Effector memory CD4-positive, alpha-beta T cell (primary cell): ENCODE measurements at regions not wholly inside any gene's neighbourhood (a gene's known extent, or its start where the extent isn't known, plus 50 kb on each side); places are given as distances from the start of the nearest gene placed in this dataset.
"Not testable (repeated sequence)": the region's sequence is repeated elsewhere in the genome, so short reads cannot be mapped to it uniquely, and the experiment has no call there.

Source experiments
- DNase-seq, 3 donors: peaks; one replicate each; pipeline ENCODE4 v3.0.0-alpha.2; 2020
- H3K27ac ChIP-seq: 2 replicates; pipeline ENCODE4 v1.7.0; 2013; ENCODE audit warnings: mild to moderate bottlenecking, low read length, moderate library complexity; ENCODE audit not compliant: insufficient read depth, poor library complexity, severe bottlenecking
- H3K27me3 ChIP-seq: replicated peaks from 2 replicates; pipeline ENCODE4 v1.7.0; 2013; ENCODE audit warnings: mild to moderate bottlenecking, low read length; ENCODE audit not compliant: insufficient read depth, control insufficient read depth, poor library complexity, severe bottlenecking
- H3K36me3 ChIP-seq: 2 replicates; pipeline ENCODE4 v1.7.0; 2013; ENCODE audit warnings: mild to moderate bottlenecking, low read length, moderate library complexity; ENCODE audit not compliant: control insufficient read depth, insufficient read depth
- H3K4me1 ChIP-seq: 2 replicates; pipeline ENCODE4 v1.7.0; 2013; ENCODE audit warnings: low read length, mild to moderate bottlenecking; ENCODE audit not compliant: control insufficient read depth, insufficient read depth, poor library complexity, severe bottlenecking
- H3K4me3 ChIP-seq: 2 replicates; pipeline ENCODE4 v1.7.0; 2013; ENCODE audit warnings: low read length, low read depth, mild to moderate bottlenecking; ENCODE audit not compliant: insufficient read depth, poor library complexity, severe bottlenecking
- H3K9me3 ChIP-seq: 2 replicates; pipeline ENCODE4 v1.7.0; 2013; ENCODE audit warnings: mild to moderate bottlenecking, low read length, moderate library complexity; ENCODE audit not compliant: control insufficient read depth

GRCh38 chr2:87536427-87536826 is 211.5 kb upstream of the PLGLB2 start:
- H3K9me3 ChIP-seq, H3K27me3 ChIP-seq, H3K36me3 ChIP-seq, H3K4me3 ChIP-seq, H3K27ac ChIP-seq, H3K4me1 ChIP-seq, DNase-seq: not testable (repeated sequence)

DNA sequence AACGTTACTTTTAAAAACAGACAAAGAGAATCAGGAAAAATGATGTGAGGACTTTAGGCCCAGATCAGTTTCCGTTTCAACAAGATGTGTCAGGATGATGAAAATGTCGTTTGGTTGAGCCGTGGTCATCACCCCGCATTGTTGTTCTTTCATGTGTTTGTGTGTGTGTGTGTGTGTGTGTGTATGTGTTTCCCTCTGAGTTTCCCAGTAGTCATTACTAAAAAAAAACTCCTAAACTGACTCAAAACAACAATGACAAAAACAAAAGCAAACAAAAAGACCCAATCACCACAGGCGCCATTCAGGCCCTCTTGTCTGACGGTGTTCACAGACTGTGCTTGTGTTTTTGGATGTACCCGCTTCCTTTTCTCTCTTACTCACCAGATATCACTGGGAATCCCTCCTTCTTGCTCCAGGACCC is 210.6 kb upstream of the PLGLB2 start:
- H3K27me3 ChIP-seq, DNase-seq: not testable (repeated sequence)

DNA sequence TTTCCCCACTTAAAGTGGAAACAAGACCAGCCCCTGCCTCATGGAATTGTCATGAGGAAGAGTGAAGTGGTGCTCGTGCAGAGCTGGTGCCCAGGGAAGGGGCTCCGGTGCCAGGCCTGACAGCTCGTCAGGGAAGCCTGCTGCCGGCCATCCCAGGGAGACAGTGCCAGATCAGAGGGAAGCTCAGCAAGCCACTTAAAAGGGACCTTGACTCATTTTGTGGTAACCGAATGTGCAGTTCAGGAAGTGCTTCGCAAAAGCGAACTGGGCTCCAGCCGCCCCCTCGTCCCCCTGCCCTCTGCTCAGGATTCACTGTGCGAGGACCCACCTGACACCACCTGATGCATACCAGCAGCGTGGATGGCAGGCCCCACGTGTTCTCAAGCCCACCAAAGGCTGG is 209.6 kb upstream of the PLGLB2 start:
- DNase-seq, H3K27ac ChIP-seq, H3K4me3 ChIP-seq, H3K9me3 ChIP-seq, H3K27me3 ChIP-seq, H3K4me1 ChIP-seq, H3K36me3 ChIP-seq: not testable (repeated sequence)

More for the DNA sequence above, 210.6 kb upstream of the PLGLB2 start:
- not testable (repeated sequence) for H3K36me3 ChIP-seq, H3K4me3 ChIP-seq, H3K9me3 ChIP-seq, H3K27ac ChIP-seq, H3K4me1 ChIP-seq

DNA sequence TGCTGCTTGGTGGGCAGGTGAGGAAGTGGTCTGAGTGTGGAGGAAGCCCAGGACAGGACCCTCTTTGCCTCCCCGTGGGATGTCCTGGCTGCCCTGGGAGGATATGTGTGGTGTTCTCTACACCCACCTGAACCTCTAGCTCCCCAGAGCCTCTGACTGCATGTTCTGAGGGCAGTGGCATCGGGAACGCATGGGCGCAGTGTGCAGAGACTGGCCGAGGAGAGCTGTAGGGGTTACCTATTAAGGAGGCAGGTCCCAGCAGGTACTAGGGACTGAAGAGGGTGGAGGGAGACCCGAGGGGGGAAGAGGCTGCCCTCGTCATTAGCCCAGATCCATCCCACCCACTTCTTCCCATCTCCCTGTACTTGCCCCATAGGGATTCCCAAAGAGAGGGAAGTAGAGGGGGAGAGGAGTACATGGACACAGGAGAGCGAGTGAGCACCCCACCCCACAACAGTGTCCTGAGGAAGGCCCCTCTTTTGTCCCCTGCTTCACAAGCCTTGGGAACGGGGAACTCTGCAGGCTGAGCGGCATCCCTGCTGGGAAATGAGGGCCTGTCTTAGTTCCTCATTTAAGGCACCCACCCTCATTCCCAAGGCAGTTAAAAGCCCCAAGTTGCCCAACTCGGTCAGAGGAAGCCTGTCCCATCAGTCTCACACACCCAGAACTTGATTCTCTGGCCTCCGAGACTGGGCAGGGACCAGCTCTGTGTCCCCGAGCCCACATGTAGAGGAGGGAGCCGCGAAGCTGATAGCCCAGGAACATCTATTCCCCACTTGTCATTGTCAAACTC is 208.5 kb upstream of the PLGLB2 start:
- not testable (repeated sequence) for H3K27ac ChIP-seq, DNase-seq

DNA sequence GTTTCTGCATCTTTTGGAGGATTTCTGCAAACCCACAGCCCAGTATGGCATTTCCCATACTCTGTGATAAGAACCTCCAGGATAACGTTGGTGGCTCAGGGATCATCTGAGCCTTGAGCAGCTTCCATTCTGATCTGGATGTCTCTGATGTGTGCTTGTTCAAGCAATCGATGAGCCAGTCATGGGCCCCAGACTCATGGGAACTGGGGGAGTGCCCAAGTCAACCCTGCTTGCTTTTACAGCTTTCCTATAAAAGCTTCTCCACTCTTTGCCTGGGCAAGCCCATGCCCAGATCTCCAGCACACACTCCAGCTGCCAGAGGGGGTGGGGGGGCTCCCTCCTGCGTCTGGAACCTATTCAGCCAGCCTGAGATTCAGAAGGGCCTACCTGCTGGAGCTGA is 207.6 kb upstream of the PLGLB2 start:
- not testable (repeated sequence) for H3K27ac ChIP-seq, DNase-seq, H3K4me3 ChIP-seq, H3K27me3 ChIP-seq, H3K4me1 ChIP-seq, H3K36me3 ChIP-seq, H3K9me3 ChIP-seq

More for the DNA sequence above, 208.5 kb upstream of the PLGLB2 start:
- H3K9me3 ChIP-seq, H3K4me3 ChIP-seq, H3K36me3 ChIP-seq, H3K27me3 ChIP-seq, H3K4me1 ChIP-seq: not testable (repeated sequence)

DNA sequence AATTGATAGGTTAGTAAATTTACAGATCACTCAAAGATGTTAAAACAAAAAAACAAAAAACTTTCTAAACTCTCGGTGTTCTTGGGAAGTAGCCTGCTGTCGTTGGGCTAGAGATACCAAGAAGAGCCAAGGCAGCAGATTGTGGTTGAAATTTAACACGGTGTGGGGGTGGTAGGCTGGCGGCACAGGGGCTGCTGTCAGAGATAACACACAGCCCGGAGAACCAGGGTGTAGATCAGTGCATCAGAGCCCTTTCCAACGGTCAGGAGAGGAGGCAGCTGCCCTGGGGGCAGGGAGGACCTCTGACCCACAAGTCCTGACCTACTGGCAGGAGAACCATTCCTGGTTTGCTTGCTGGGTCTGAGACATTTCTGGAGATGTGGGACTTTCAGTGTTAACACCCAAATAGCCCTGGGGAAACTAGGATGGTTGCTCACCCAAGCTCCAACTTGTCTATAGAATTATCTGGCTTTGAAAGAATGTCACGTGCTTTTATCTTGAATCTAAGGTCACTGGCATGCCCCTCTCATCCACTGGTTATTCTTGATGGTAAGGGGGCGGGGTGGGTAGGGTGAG is 205.2 kb upstream of the PLGLB2 start:
- not testable (repeated sequence) for H3K27me3 ChIP-seq, H3K27ac ChIP-seq, H3K4me1 ChIP-seq, H3K4me3 ChIP-seq, H3K36me3 ChIP-seq, H3K9me3 ChIP-seq, DNase-seq

DNA sequence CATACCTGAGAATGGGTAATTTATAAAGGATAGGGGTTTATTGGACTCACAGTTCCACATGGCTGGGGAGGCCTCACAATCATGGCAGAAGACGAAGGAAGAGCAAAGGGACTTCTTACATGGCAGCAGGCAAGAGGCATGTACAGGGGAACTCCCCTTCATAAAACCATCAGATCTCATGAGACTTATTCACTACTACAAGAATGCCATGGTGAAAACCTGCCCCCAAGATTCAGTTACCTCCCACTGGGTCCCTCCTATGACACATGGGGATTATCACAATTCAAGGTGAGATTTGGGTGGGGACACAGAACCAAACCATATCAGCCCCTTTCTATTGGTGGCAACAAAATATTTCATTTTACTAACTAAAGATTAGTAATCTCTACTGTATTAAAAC is 204.1 kb upstream of the PLGLB2 start:
- H3K4me1 ChIP-seq, DNase-seq, H3K27ac ChIP-seq, H3K9me3 ChIP-seq, H3K4me3 ChIP-seq, H3K36me3 ChIP-seq, H3K27me3 ChIP-seq: not testable (repeated sequence)

GRCh38 chr2:87547106-87547505 is 200.8 kb upstream of the PLGLB2 start:
- H3K9me3 ChIP-seq, H3K4me3 ChIP-seq: not testable (repeated sequence)

GRCh38 chr2:87547966-87548365 is 199.9 kb upstream of the PLGLB2 start:
- H3K27me3 ChIP-seq, H3K27ac ChIP-seq, H3K36me3 ChIP-seq, H3K4me3 ChIP-seq, DNase-seq, H3K9me3 ChIP-seq, H3K4me1 ChIP-seq: not testable (repeated sequence)

More at GRCh38 chr2:87547106-87547505, 200.8 kb upstream of the PLGLB2 start:
- not testable (repeated sequence) for H3K27ac ChIP-seq, DNase-seq, H3K4me1 ChIP-seq, H3K36me3 ChIP-seq, H3K27me3 ChIP-seq

- DNase-seq, H3K27ac ChIP-seq, H3K36me3 ChIP-seq, H3K4me3 ChIP-seq, H3K9me3 ChIP-seq, H3K4me1 ChIP-seq, H3K27me3 ChIP-seq: not testable (repeated sequence)
These were observed 199.0 kb upstream of the PLGLB2 start for GRCh38 chr2:87548681-87549536.
